Neural progenitor cell (in vitro differentiated cells): ENCODE measurements at regions not wholly inside any gene's neighbourhood (a gene's known extent, or its start where the extent isn't known, plus 50 kb on each side); places are given as distances from the start of the nearest gene placed in this dataset.

Source experiments
- DNase-seq: peaks from one replicate; pipeline ENCODE4 v3.0.0-alpha.2; 2016; ENCODE audit warnings: low spot score
- H2AFZ ChIP-seq: fragments of 200-600 bp; sonication (generic); replicated peaks from 2 replicates; pipeline ENCODE4 v1.6.1; 2016; ENCODE audit warnings: antibody characterized with exemption
- H3F3A ChIP-seq: fragments of 200-600 bp; sonication (generic); 2 replicates; pipeline ENCODE4 v1.6.1; 2016; ENCODE audit warnings: antibody characterized with exemption, low read depth
- H3K27ac ChIP-seq: fragments of 200-600 bp; sonication (generic); 2 replicates; pipeline ENCODE4 v1.5.1; 2016; ENCODE audit warnings: mild to moderate bottlenecking
- H3K27me3 ChIP-seq: fragments of 200-600 bp; sonication (generic); 2 replicates; pipeline ENCODE4 v1.6.1; 2016; ENCODE audit warnings: mild to moderate bottlenecking, moderate library complexity
- H3K36me3 ChIP-seq: fragments of 200-600 bp; sonication (generic); 2 replicates; pipeline ENCODE4 v1.5.1; 2016
- H3K4me1 ChIP-seq: fragments of 200-600 bp; sonication (generic); 2 replicates; pipeline ENCODE4 v1.6.1; 2016; ENCODE audit warnings: mixed run types
- H3K4me2 ChIP-seq: fragments of 200-600 bp; sonication (generic); 2 replicates; pipeline ENCODE4 v1.6.1; 2016
- H3K4me3 ChIP-seq: fragments of 200-600 bp; sonication (generic); 2 replicates; pipeline ENCODE4 v1.5.1; 2016
- H3K79me2 ChIP-seq: fragments of 200-600 bp; sonication (generic); 2 replicates; pipeline ENCODE4 v1.6.1; 2016; ENCODE audit warnings: low read depth
- H3K9ac ChIP-seq: fragments of 200-600 bp; sonication (generic); 2 replicates; pipeline ENCODE4 v1.6.1; 2016
- H3K9me3 ChIP-seq: fragments of 200-600 bp; sonication (generic); 2 replicates; pipeline ENCODE4 v1.5.1; 2016; ENCODE audit warnings: low read depth
- H4K20me1 ChIP-seq: fragments of 200-600 bp; sonication (generic); 2 replicates; pipeline ENCODE4 v1.6.1; 2016; ENCODE audit warnings: low read depth
- H3K27ac Mint-ChIP-seq: 3 replicates; pipeline ENCODE4 v1.8.0; 2021; ENCODE audit warnings: mixed read lengths
- H3K27me3 Mint-ChIP-seq: 2 replicates; pipeline ENCODE4 v1.8.0; 2022; ENCODE audit warnings: low read depth, mild to moderate bottlenecking, inconsistent platforms, moderate library complexity, mixed read lengths; ENCODE audit not compliant: insufficient read depth
- H3K36me3 Mint-ChIP-seq: 3 replicates; pipeline ENCODE4 v1.8.0; 2021; ENCODE audit warnings: mixed read lengths
- H3K4me1 Mint-ChIP-seq: 3 replicates; pipeline ENCODE4 v1.8.0; 2021; ENCODE audit warnings: mixed read lengths
- H3K4me3 Mint-ChIP-seq: 3 replicates; pipeline ENCODE4 v1.8.0; 2021; ENCODE audit warnings: mild to moderate bottlenecking, moderate library complexity, mixed read lengths
- H3K9me3 Mint-ChIP-seq: 3 replicates; pipeline ENCODE4 v1.8.0; 2020; ENCODE audit warnings: mixed read lengths
- CTCF ChIP-seq: fragments of 200-600 bp; sonication (generic); IDR thresholded peaks from 2 replicates; pipeline ENCODE4 v1.5.1; 2017; ENCODE audit warnings: antibody characterized with exemption, mild to moderate bottlenecking
- EZH2 ChIP-seq: fragments of 200-600 bp; sonication (generic); IDR thresholded peaks from 2 replicates; pipeline ENCODE4 v1.6.1; 2017; ENCODE audit warnings: antibody characterized with exemption, mild to moderate bottlenecking, moderate library complexity
- EZH2phosphoT487 ChIP-seq: fragments of 200-600 bp; sonication (generic); IDR thresholded peaks from 2 replicates; pipeline ENCODE4 v1.6.1; 2017; ENCODE audit warnings: antibody characterized with exemption

- peaks cover 43% of the 10 kb centered on the region for H3K4me1 Mint-ChIP-seq
- peak overlapping the region; percentile 70 for H3K4me3 Mint-ChIP-seq
- H3K9ac ChIP-seq, result no peak overlapping the region
- H2AFZ ChIP-seq, result no peak overlapping the region
- H3K4me2 ChIP-seq, result peak overlapping the region; percentile 16
- H3K36me3 ChIP-seq, result no peaks in the 10 kb centered on the region
- H3K9me3 ChIP-seq, result no peaks in the 10 kb centered on the region
- no peak overlapping the region for H3K27ac ChIP-seq
- no peaks in the 10 kb centered on the region for H3K27me3 ChIP-seq
- peak; percentile 25 for DNase-seq
- H3K27ac Mint-ChIP-seq, result peak overlapping the region; percentile 36
- H4K20me1 ChIP-seq, result no peaks in the 10 kb centered on the region
- peaks cover 17% of the 10 kb centered on the region for H3K4me1 ChIP-seq
- peaks cover 4% of the 10 kb centered on the region for H3F3A ChIP-seq
- peaks cover 2% of the 10 kb centered on the region for H3K36me3 Mint-ChIP-seq
- no peaks in the 10 kb centered on the region for H3K79me2 ChIP-seq
- H3K9me3 Mint-ChIP-seq, result peaks cover 3% of the 10 kb centered on the region
- H3K27me3 Mint-ChIP-seq, result peaks cover 10% of the 10 kb centered on the region
- no peak overlapping the region for H3K4me3 ChIP-seq
- TF ChIP-seq CTCF (no peak), EZH2 (no peak), EZH2phosphoT487 (no peak)
Observed at GRCh38 chr2:16216558-16216945, 276.2 kb downstream of the MYCN start.

DNA sequence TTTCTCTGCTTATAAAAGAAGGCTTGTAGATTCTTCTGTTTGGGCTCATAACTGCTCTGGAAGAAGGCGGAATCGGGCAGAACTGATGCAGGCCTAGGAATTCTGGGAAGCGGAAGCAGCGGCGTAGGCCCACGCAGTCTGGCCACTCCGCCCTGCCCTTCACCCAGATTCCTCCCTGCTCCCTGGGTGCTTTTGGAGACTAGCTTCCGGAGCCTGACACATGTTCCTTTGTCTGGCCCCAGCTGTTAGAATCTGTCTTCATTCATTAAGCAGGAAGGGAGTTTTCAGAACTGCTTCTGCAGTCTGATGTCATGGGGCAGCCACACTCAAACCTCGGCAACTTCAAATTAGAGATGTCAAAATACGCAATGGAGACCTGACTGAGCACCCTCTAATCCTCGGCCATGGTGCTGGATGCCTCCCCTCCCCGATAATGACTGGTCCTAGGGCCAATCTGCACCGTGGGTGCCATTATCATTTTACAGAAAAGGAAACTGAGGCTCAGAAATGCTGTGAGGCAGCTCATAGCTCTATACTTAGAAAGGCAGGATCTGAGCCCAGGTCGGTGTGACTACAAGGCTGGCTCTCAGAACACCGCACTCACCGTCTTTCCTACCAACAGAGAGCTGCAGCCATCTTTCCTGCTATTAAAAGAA, 275.7 kb downstream of the MYCN start:
- no peak for DNase-seq
- Histone ChIP-seq H3K9ac (no peak overlapping the region), H3K4me2 (peak overlapping the region; percentile 16), H3K4me1 (peaks cover 17% of the 10 kb centered on the region), H3F3A (no peaks in the 10 kb centered on the region), H3K27me3 (no peaks in the 10 kb centered on the region), H2AFZ (no peak overlapping the region), H3K4me3 (no peak overlapping the region), H3K27ac (no peak overlapping the region), H3K9me3 (no peaks in the 10 kb centered on the region), H3K36me3 (no peaks in the 10 kb centered on the region), H3K79me2 (no peaks in the 10 kb centered on the region), H4K20me1 (no peaks in the 10 kb centered on the region)
- Mint-ChIP-seq H3K27ac (peak overlapping the region; percentile 36), H3K36me3 (peaks cover under 1% of the 10 kb centered on the region), H3K4me3 (peak overlapping the region; percentile 70), H3K4me1 (peaks cover 40% of the 10 kb centered on the region), H3K9me3 (peaks cover 4% of the 10 kb centered on the region), H3K27me3 (peaks cover 8% of the 10 kb centered on the region)
- no peak for TF ChIP-seq EZH2
- TF ChIP-seq EZH2phosphoT487, result no peak
- TF ChIP-seq CTCF, result no peak

DNA sequence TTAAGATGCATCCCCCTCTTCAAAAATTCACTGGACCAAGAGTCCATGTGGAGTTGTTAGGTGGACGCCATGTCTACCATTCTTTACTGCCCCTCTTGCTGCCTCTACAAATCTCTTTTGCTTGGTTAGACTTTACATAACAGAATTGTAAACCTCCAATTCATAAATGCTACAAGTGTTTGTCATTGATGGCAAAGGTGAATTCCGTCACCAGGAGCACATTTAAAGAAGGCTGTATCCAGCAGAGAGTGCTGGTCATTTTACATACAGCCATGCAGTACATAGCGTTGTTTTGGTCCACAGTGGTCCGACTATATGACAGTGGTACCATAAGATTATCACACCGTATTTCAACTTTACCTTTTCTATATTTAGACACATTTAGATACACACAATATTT, 274.5 kb downstream of the MYCN start:
- Histone ChIP-seq H4K20me1 (no peaks in the 10 kb centered on the region), H3K4me2 (no peak overlapping the region), H3K9ac (no peak overlapping the region), H3K27ac (no peak overlapping the region), H3K4me1 (peaks cover 17% of the 10 kb centered on the region), H3K36me3 (no peaks in the 10 kb centered on the region), H3K79me2 (no peaks in the 10 kb centered on the region), H3K27me3 (no peaks in the 10 kb centered on the region), H3K4me3 (no peak overlapping the region), H2AFZ (no peak overlapping the region), H3K9me3 (no peaks in the 10 kb centered on the region), H3F3A (no peaks in the 10 kb centered on the region)
- no peak overlapping the region for H3K27ac Mint-ChIP-seq
- no peak for TF ChIP-seq CTCF
- no peak for TF ChIP-seq EZH2phosphoT487
- H3K4me1 Mint-ChIP-seq, result peaks cover 42% of the 10 kb centered on the region
- DNase-seq, result no peak
- peaks cover 6% of the 10 kb centered on the region for H3K36me3 Mint-ChIP-seq
- no peak overlapping the region for H3K4me3 Mint-ChIP-seq
- H3K27me3 Mint-ChIP-seq, result peaks cover 10% of the 10 kb centered on the region
- H3K9me3 Mint-ChIP-seq, result peaks cover 13% of the 10 kb centered on the region
